ENCODE measurements at regions not wholly inside any gene's neighbourhood (a gene's known extent, or its start where the extent isn't known, plus 50 kb on each side); places are given as distances from the start of the nearest gene placed in this dataset.
A peak's percentile ranks its signal among the peaks of the same experiment; 100 is the strongest.

- DNase-seq = no peak
Measured at GRCh38 chr4:171521726-171522125, 291.5 kb upstream of the GALNTL6 start.

GRCh38 chr4:171519457-171519856, 293.7 kb upstream of the GALNTL6 start:
- no peak for DNase-seq

- DNase-seq = no peak
Measured at GRCh38 chr4:171517883-171518282, 295.3 kb upstream of the GALNTL6 start.

- DNase-seq = no peak
Measured at GRCh38 chr4:171516694-171517093, 296.5 kb upstream of the GALNTL6 start.

GRCh38 chr4:171484681-171485080, 328.5 kb upstream of the GALNTL6 start:
- no peak for DNase-seq

GRCh38 chr4:171478181-171478580, 335.0 kb upstream of the GALNTL6 start:
- DNase-seq = no peak

GRCh38 chr4:171475111-171475510, 338.1 kb upstream of the GALNTL6 start:
- DNase-seq = peak; percentile 19

GRCh38 chr4:171473155-171473554, 340.0 kb upstream of the GALNTL6 start:
- no peak for DNase-seq

- no peak for DNase-seq
Measured at GRCh38 chr4:171472230-171472629, 341.0 kb upstream of the GALNTL6 start.

- DNase-seq = no peak
Measured at GRCh38 chr4:171464499-171464898, 348.7 kb upstream of the GALNTL6 start.

GRCh38 chr4:171461191-171461590, 352.0 kb upstream of the GALNTL6 start:
- no peak for DNase-seq

GRCh38 chr4:171448919-171449481, 364.2 kb upstream of the GALNTL6 start:
- DNase-seq = no peak

- no peak for DNase-seq
Measured at GRCh38 chr4:171448358-171448757, 364.8 kb upstream of the GALNTL6 start.

GRCh38 chr4:171441300-171441941, 371.8 kb upstream of the GALNTL6 start:
- no peak for DNase-seq

- no peak for DNase-seq
Measured at GRCh38 chr4:171433674-171434073, 379.5 kb upstream of the GALNTL6 start.

- DNase-seq = no peak
Measured at GRCh38 chr4:171432536-171432935, 380.7 kb upstream of the GALNTL6 start.

GRCh38 chr4:171430495-171430894, 382.7 kb upstream of the GALNTL6 start:
- DNase-seq = no peak

GRCh38 chr4:171397175-171397574, 416.0 kb upstream of the GALNTL6 start:
- DNase-seq = no peak

GRCh38 chr4:171390626-171391025, 422.6 kb upstream of the GALNTL6 start:
- no peak for DNase-seq

GRCh38 chr4:171378323-171378722, 434.9 kb upstream of the GALNTL6 start:
- DNase-seq = no peak

GRCh38 chr4:171376724-171377123, 436.5 kb upstream of the GALNTL6 start:
- no peak for DNase-seq

GRCh38 chr4:171353535-171353934, 459.7 kb upstream of the GALNTL6 start:
- no peak for DNase-seq

- no peak for DNase-seq
Measured at GRCh38 chr4:171348090-171348489, 465.1 kb upstream of the GALNTL6 start.

GRCh38 chr4:171342646-171343045, 470.6 kb upstream of the GALNTL6 start:
- no peak for DNase-seq

- no peak for DNase-seq
Measured at GRCh38 chr4:171340258-171340657, 472.9 kb upstream of the GALNTL6 start.
